Liver (tissue), 8 donors: ENCODE measurements at regions not wholly inside any gene's neighbourhood (a gene's known extent, or its start where the extent isn't known, plus 50 kb on each side); places are given as distances from the start of the nearest gene placed in this dataset.

Experiments
- DNase-seq: peaks from one replicate; pipeline ENCODE4 v3.0.0-alpha.2; 2017; ENCODE audit warnings: low spot score
- H3K27ac ChIP-seq, 2 donors: one replicate each; pipeline ENCODE4 v1.7.0; 2013; ENCODE audit warnings: inconsistent platforms in 2 of 2, low read length in 2 of 2, control low read depth in 1 of 2, low read depth in 1 of 2, mild to moderate bottlenecking in 1 of 2
- H3K27me3 ChIP-seq, 4 donors: one replicate each; pipeline versions ENCODE4 v1.6.1 to v1.7.0; 2013; ENCODE audit warnings: low read length in 3 of 4, inconsistent platforms in 1 of 4, mild to moderate bottlenecking in 1 of 4, moderate library complexity in 1 of 4; ENCODE audit not compliant: control insufficient read depth in 4 of 4, insufficient read depth in 4 of 4
- H3K36me3 ChIP-seq, 4 donors: one replicate each; pipeline versions ENCODE4 v1.6.1 to v1.7.0; 2013; ENCODE audit warnings: low read length in 3 of 4, mild to moderate bottlenecking in 3 of 4, low read depth in 1 of 4, moderate library complexity in 1 of 4; ENCODE audit not compliant: control insufficient read depth in 4 of 4, insufficient read depth in 3 of 4
- H3K4me1 ChIP-seq, 4 donors: one replicate each; pipeline versions ENCODE4 v1.6.1 to v1.7.0; 2013; ENCODE audit warnings: low read length in 3 of 4, mild to moderate bottlenecking in 3 of 4, moderate library complexity in 1 of 4; ENCODE audit not compliant: control insufficient read depth in 4 of 4, insufficient read depth in 4 of 4
- H3K4me3 ChIP-seq, 3 donors: one replicate each; pipeline versions ENCODE4 v1.6.1 to v1.7.0; 2013; ENCODE audit warnings: low read length in 3 of 3, control low read depth in 1 of 3, low read depth in 1 of 3, mild to moderate bottlenecking in 1 of 3
- H3K9ac ChIP-seq, 2 donors: one replicate each; pipeline ENCODE4 v1.7.0; 2013; ENCODE audit warnings: low read length in 2 of 2, mild to moderate bottlenecking in 2 of 2, moderate library complexity in 2 of 2, control low read depth in 1 of 2, low read depth in 1 of 2
- H3K9me3 ChIP-seq, 4 donors: one replicate each; pipeline versions ENCODE4 v1.6.1 to v1.7.0; 2013; ENCODE audit warnings: low read length in 3 of 4; ENCODE audit not compliant: control insufficient read depth in 4 of 4
- EGR1 ChIP-seq, 2 donors: IDR thresholded peaks; 2 replicates each; pipeline ENCODE4 v1.6.1; 2016 to 2018; ENCODE audit warnings: antibody characterized with exemption in 2 of 2, low read depth in 2 of 2
- FOXA1 ChIP-seq: IDR thresholded peaks from 2 replicates; pipeline ENCODE4 v1.6.1; 2016; ENCODE audit warnings: antibody characterized with exemption
- FOXA2 ChIP-seq: IDR thresholded peaks from 2 replicates; pipeline ENCODE4 v1.6.1; 2016; ENCODE audit warnings: antibody characterized with exemption
- GABPA ChIP-seq, 2 donors: IDR thresholded peaks in 1 of 2; conservative IDR thresholded peaks in 1 of 2; 2 replicates each; pipeline ENCODE4 v1.6.1; 2016; ENCODE audit warnings: antibody characterized with exemption in 2 of 2, mild to moderate bottlenecking in 1 of 2, moderate library complexity in 1 of 2
- HNF4A ChIP-seq, 2 donors: conservative IDR thresholded peaks; 2 replicates each; pipeline ENCODE4 v1.6.1; 2016; ENCODE audit warnings: antibody characterized with exemption in 2 of 2, mild to moderate bottlenecking in 2 of 2
- HNF4G ChIP-seq: IDR thresholded peaks from 2 replicates; pipeline ENCODE4 v1.6.1; 2016; ENCODE audit warnings: antibody characterized with exemption
- JUND ChIP-seq, 2 donors: IDR thresholded peaks; 2 replicates each; pipeline ENCODE4 v1.6.1; 2016; ENCODE audit warnings: antibody characterized with exemption in 2 of 2
- MAX ChIP-seq: IDR thresholded peaks from 2 replicates; pipeline ENCODE4 v1.6.1; 2016; ENCODE audit warnings: antibody characterized with exemption
- NR2F2 ChIP-seq: IDR thresholded peaks from 2 replicates; pipeline ENCODE4 v1.6.1; 2016; ENCODE audit warnings: antibody characterized with exemption
- RAD21 ChIP-seq, 2 donors: IDR thresholded peaks; 2 replicates each; pipeline ENCODE4 v1.6.1; 2016; ENCODE audit warnings: antibody characterized with exemption in 2 of 2, mild to moderate bottlenecking in 2 of 2
- RXRA ChIP-seq, 2 donors: IDR thresholded peaks; 2 replicates each; pipeline ENCODE4 v1.6.1; 2017 to 2018; ENCODE audit warnings: antibody characterized with exemption in 2 of 2, mild to moderate bottlenecking in 1 of 2
- SP1 ChIP-seq: IDR thresholded peaks from 2 replicates; pipeline ENCODE4 v1.6.1; 2018; ENCODE audit warnings: antibody characterized with exemption, mild to moderate bottlenecking
- TAF1 ChIP-seq: conservative IDR thresholded peaks from 2 replicates; pipeline ENCODE4 v1.6.1; 2016; ENCODE audit warnings: antibody characterized with exemption, mild to moderate bottlenecking
- YY1 ChIP-seq: IDR thresholded peaks from 2 replicates; pipeline ENCODE4 v1.6.1; 2016; ENCODE audit warnings: antibody characterized with exemption, mild to moderate bottlenecking
- ZBTB33 ChIP-seq: IDR thresholded peaks from 2 replicates; pipeline ENCODE4 v1.6.1; 2016; ENCODE audit warnings: antibody characterized with exemption
- WGBS: extraction: QIAGEN DNeasy Blood & Tissue Kit; methylation state at CpG from one replicate; pipeline ENCODE4 v1.1.7; 2013; 5-methylcytosine and 5-hydroxymethylcytosine counted together
- TF ChIP-seq, protein P1 (sequence below): IDR thresholded peaks from 2 replicates; pipeline ENCODE4 v1.6.1; 2016; ENCODE audit warnings: antibody characterized with exemption, mild to moderate bottlenecking
- TF ChIP-seq, protein P2 (sequence below): fragments of 150-350 bp; IDR thresholded peaks from 2 replicates; pipeline ENCODE4 v1.5.1; 2017; ENCODE audit warnings: improper control_type of control experiment, low read depth, low read length; ENCODE audit not compliant: missing input control
- TF ChIP-seq, protein P3 (sequence below): IDR thresholded peaks from 2 replicates; pipeline ENCODE4 v1.6.1; 2016; ENCODE audit warnings: antibody characterized with exemption
- donor health status: healthy.
- donor health status: healthy.
- donor health status: healthy.
- donor health status: healthy.
- donor health status: healthy.

DNA sequence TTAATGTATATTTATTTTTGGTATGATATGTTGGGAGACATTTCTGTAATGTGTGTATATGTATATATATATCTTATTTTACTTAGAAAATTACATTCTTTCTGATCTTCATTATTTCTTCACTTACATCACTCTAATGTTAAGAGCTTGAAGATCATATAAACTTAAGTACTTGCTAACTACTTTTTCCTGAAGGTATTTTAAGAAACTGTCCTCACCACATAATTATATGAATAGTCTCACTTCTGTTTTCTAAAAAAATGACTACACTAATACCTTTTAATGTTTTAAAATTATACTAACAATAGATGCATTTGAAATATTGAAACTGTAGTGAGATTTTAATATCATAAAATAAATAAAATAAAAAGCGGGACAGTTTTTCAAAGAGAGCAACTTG lies 377.1 kb downstream of the LRRIQ3 start:
- no peaks in the 10 kb centered on the region for H3K4me1 ChIP-seq
- H3K4me3 ChIP-seq, result no peak overlapping the region
- H3K27ac ChIP-seq, result no peak overlapping the region
- TF ChIP-seq TAF1, result no peak
- no peak for TF ChIP-seq YY1
- TF ChIP-seq JUND (IDR thresholded peaks at IDR 0.05), result no peak
- TF ChIP-seq NR2F2, result no peak
- TF ChIP-seq HNF4G, result no peak
- no peak for TF ChIP-seq MAX
- TF ChIP-seq HNF4A (conservative IDR thresholded peaks at IDR 0.05), result no peak
- TF ChIP-seq, protein P1, sequence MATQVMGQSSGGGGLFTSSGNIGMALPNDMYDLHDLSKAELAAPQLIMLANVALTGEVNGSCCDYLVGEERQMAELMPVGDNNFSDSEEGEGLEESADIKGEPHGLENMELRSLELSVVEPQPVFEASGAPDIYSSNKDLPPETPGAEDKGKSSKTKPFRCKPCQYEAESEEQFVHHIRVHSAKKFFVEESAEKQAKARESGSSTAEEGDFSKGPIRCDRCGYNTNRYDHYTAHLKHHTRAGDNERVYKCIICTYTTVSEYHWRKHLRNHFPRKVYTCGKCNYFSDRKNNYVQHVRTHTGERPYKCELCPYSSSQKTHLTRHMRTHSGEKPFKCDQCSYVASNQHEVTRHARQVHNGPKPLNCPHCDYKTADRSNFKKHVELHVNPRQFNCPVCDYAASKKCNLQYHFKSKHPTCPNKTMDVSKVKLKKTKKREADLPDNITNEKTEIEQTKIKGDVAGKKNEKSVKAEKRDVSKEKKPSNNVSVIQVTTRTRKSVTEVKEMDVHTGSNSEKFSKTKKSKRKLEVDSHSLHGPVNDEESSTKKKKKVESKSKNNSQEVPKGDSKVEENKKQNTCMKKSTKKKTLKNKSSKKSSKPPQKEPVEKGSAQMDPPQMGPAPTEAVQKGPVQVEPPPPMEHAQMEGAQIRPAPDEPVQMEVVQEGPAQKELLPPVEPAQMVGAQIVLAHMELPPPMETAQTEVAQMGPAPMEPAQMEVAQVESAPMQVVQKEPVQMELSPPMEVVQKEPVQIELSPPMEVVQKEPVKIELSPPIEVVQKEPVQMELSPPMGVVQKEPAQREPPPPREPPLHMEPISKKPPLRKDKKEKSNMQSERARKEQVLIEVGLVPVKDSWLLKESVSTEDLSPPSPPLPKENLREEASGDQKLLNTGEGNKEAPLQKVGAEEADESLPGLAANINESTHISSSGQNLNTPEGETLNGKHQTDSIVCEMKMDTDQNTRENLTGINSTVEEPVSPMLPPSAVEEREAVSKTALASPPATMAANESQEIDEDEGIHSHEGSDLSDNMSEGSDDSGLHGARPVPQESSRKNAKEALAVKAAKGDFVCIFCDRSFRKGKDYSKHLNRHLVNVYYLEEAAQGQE, result no peak
- TF ChIP-seq FOXA2, result no peak
- no peak for TF ChIP-seq RAD21 (IDR thresholded peaks at IDR 0.05)
- no peak for TF ChIP-seq SP1
- TF ChIP-seq, protein P2, sequence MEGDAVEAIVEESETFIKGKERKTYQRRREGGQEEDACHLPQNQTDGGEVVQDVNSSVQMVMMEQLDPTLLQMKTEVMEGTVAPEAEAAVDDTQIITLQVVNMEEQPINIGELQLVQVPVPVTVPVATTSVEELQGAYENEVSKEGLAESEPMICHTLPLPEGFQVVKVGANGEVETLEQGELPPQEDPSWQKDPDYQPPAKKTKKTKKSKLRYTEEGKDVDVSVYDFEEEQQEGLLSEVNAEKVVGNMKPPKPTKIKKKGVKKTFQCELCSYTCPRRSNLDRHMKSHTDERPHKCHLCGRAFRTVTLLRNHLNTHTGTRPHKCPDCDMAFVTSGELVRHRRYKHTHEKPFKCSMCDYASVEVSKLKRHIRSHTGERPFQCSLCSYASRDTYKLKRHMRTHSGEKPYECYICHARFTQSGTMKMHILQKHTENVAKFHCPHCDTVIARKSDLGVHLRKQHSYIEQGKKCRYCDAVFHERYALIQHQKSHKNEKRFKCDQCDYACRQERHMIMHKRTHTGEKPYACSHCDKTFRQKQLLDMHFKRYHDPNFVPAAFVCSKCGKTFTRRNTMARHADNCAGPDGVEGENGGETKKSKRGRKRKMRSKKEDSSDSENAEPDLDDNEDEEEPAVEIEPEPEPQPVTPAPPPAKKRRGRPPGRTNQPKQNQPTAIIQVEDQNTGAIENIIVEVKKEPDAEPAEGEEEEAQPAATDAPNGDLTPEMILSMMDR, result no peak
- TF ChIP-seq, protein P3, sequence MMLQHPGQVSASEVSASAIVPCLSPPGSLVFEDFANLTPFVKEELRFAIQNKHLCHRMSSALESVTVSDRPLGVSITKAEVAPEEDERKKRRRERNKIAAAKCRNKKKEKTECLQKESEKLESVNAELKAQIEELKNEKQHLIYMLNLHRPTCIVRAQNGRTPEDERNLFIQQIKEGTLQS, result no peak
- TF ChIP-seq EGR1 (IDR thresholded peaks at IDR 0.05; ENCODE audit: low read depth in 2 of 2), result no peak
- TF ChIP-seq FOXA1, result no peak
- no peak for TF ChIP-seq RXRA (IDR thresholded peaks at IDR 0.05)
- TF ChIP-seq ZBTB33, result no peak
- H3K9me3 ChIP-seq, result no peaks in the 10 kb centered on the region
- no peak for DNase-seq
- no peaks in the 10 kb centered on the region for H3K27me3 ChIP-seq
- H3K9ac ChIP-seq, result no peak overlapping the region
- H3K36me3 ChIP-seq, result no peaks in the 10 kb centered on the region
- 86% methylated on average over 1 of the region's 1 CpG for WGBS

DNA sequence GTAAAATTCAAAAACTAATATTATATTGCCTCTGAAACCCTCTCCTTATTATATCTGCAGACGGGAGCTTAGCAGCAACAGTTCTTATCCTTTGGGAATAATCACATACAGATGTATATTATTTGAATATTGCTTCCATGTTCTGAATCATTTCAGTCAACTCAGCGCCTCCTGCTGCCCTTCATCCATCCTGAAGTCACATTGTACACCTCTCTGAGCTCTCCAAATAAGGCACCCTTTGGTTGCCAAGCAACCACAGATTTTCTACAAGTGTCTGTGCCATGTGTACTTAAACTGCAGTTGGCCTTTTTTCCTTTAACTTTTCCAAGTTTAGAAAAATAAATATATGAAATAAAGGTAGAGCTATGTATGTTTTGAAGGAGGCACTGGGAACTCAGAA lies 384.3 kb downstream of the LRRIQ3 start:
- DNase-seq, result no peak
- no peaks in the 10 kb centered on the region for H3K9me3 ChIP-seq
- H3K27ac ChIP-seq, result no peak overlapping the region
- WGBS, result 51% methylated on average over 2 of the region's 2 CpGs
- no peaks in the 10 kb centered on the region for H3K27me3 ChIP-seq
- no peak overlapping the region for H3K4me3 ChIP-seq
- no peaks in the 10 kb centered on the region for H3K4me1 ChIP-seq
- no peak overlapping the region for H3K9ac ChIP-seq
- no peaks in the 10 kb centered on the region for H3K36me3 ChIP-seq
- TF ChIP-seq EGR1 (IDR thresholded peaks at IDR 0.05; ENCODE audit: low read depth in 2 of 2), result no peak
- TF ChIP-seq ZBTB33, result no peak
- TF ChIP-seq MAX, result no peak
- no peak for TF ChIP-seq NR2F2
- TF ChIP-seq GABPA (IDR thresholded peaks at IDR 0.05 in 1 of 2, conservative IDR thresholded peaks at IDR 0.05 in 1 of 2), result no peak
- TF ChIP-seq, protein P1, result no peak
- TF ChIP-seq FOXA2, result no peak
- no peak for TF ChIP-seq HNF4G
